ENCODE measurements at regions not wholly inside any gene's neighbourhood (a gene's known extent, or its start where the extent isn't known, plus 50 kb on each side); places are given as distances from the start of the nearest gene placed in this dataset.

DNA sequence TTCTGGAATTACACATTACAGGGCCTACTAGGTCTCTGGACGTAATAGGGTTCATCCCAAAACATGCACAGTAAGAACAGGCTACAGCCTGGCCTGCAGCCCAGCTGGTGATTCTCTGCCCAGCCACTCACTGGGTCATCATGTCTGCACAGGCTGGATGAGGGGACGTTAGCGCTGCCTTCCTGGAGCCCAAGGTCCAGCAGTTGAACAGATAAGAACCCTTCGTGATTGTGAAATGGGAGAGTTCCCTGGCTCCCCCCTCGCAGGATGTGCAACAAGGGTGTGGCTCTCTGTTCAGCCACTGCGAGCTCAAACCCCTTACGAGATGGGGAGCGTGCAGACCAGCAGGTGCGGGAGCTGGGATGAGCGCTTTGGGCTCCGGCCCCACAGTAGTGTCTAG is 200.0 kb upstream of the CDH5 start:
- TF ChIP-seq, protein P1, sequence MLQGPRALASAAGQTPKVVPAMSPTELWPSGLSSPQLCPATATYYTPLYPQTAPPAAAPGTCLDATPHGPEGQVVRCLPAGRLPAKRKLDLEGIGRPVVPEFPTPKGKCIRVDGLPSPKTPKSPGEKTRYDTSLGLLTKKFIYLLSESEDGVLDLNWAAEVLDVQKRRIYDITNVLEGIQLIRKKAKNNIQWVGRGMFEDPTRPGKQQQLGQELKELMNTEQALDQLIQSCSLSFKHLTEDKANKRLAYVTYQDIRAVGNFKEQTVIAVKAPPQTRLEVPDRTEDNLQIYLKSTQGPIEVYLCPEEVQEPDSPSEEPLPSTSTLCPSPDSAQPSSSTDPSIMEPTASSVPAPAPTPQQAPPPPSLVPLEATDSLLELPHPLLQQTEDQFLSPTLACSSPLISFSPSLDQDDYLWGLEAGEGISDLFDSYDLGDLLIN (CRISPR knock-in tag; IDR thresholded peaks at IDR 0.05; ENCODE audit: borderline replicate concordance): no peak
- TF ChIP-seq SMARCC2 (IDR thresholded peaks at IDR 0.05) (no peak), CHD2 (IDR thresholded peaks at IDR 0.05; ENCODE audit: low read depth, low read length) (no peak), ZFP36 (IDR thresholded peaks at IDR 0.05; ENCODE audit: borderline replicate concordance, low read depth, low read length, partially characterized antibody) (no peak), ZNF282 (IDR thresholded peaks at IDR 0.05; ENCODE audit: partially characterized antibody) (no peak), TBL1XR1 (IDR thresholded peaks at IDR 0.05; ENCODE audit: borderline replicate concordance, low read length, partially characterized antibody) (no peak), SIX1 (CRISPR knock-in tag; IDR thresholded peaks at IDR 0.05; ENCODE audit: borderline replicate concordance) (no peak), ZNF629 (CRISPR knock-in tag; conservative IDR thresholded peaks at IDR 0.05) (no peak)
